Uterus (tissue), 3 donors: ENCODE measurements at regions not wholly inside any gene's neighbourhood (a gene's known extent, or its start where the extent isn't known, plus 50 kb on each side); places are given as distances from the start of the nearest gene placed in this dataset.

Experiments
- DNase-seq, 2 donors: peaks; one replicate each; pipeline ENCODE4 v3.0.0-alpha.2; 2019 to 2020
- H3K27ac ChIP-seq, 2 donors: fragments of 200-600 bp; sonication (generic); 1 replicate in 1 of 2; 2 replicates in 1 of 2; pipeline ENCODE4 v1.5.1; 2016 to 2018
- H3K27me3 ChIP-seq, 2 donors: fragments of 200-600 bp; sonication (generic); one replicate each; pipeline ENCODE4 v1.5.1; 2018 to 2019; ENCODE audit warnings: control low read depth in 1 of 2
- H3K36me3 ChIP-seq, 2 donors: fragments of 200-600 bp; sonication (generic); one replicate each; pipeline ENCODE4 v1.5.1; 2019; ENCODE audit warnings: control low read depth in 1 of 2
- H3K4me1 ChIP-seq, 2 donors: fragments of 200-600 bp; sonication (generic); one replicate each; pipeline ENCODE4 v1.5.1; 2018 to 2019; ENCODE audit warnings: control low read depth in 1 of 2
- H3K4me3 ChIP-seq, 2 donors: fragments of 200-600 bp; sonication (generic); 1 replicate in 1 of 2; 2 replicates in 1 of 2; pipeline ENCODE4 v1.5.1; 2018 to 2019; ENCODE audit warnings: mild to moderate bottlenecking in 1 of 2
- H3K9me3 ChIP-seq, 2 donors: fragments of 200-600 bp; sonication (generic); one replicate each; pipeline ENCODE4 v1.5.1; 2019; ENCODE audit warnings: control low read depth in 1 of 2
- CTCF ChIP-seq, 4 experiments: fragments of 200-600 bp in 2 of 4; fragments of 450-650 bp in 2 of 4; sonication (generic) in 2 of 4; IDR thresholded peaks; one replicate each; pipeline ENCODE4 v1.5.1; 2016 to 2019; ENCODE audit warnings: antibody characterized with exemption in 4 of 4, mild to moderate bottlenecking in 2 of 4, moderate library complexity in 1 of 4
- POLR2A ChIP-seq, 2 donors: fragments of 450-650 bp; IDR thresholded peaks; one replicate each; pipeline ENCODE4 v1.6.1; 2016; ENCODE audit warnings: antibody characterized with exemption in 2 of 2, mild to moderate bottlenecking in 1 of 2, moderate library complexity in 1 of 2
- intact Hi-C: fragments of 100-400 bp; cut with DNase I; formaldehyde crosslinking; loops from one replicate; pipeline ENCODE4 v1.15.1; 2023; ENCODE audit warnings: low total_unique reads
- donor health status: DM: yes; HTN: yes; CAD: no.

DNA sequence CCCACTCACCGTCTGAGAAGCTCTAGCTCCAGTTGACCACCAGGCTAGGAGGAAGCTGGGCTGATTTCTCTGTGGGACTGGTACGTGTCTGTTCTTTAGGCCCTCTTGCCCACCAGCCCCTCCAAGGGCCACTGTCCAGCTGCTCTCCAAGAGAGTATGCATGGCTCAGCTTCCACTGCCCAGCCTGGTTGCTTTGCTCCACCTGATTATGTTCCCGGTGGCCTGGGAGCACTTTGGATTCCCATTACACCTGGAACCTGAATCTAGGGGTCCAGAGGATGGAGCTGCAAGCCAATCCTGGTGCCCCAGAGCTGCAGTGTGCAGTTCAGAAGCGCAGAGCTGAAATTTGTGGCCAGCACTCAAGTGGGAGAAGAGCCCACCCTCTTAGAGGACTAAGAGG lies 402.1 kb upstream of the CNTN6 start:
- Histone ChIP-seq H3K4me3 (no peak overlapping the region), H3K36me3 (no peaks in the 10 kb centered on the region), H3K27me3 (no peaks in the 10 kb centered on the region), H3K9me3 (no peaks in the 10 kb centered on the region), H3K27ac (no peak overlapping the region), H3K4me1 (no peaks in the 10 kb centered on the region)
- TF ChIP-seq POLR2A (IDR thresholded peaks at IDR 0.05) (no peak), CTCF (IDR thresholded peaks at IDR 0.05) (no peak)
- no peak for DNase-seq
- intact Hi-C loops: no loop called here

DNA sequence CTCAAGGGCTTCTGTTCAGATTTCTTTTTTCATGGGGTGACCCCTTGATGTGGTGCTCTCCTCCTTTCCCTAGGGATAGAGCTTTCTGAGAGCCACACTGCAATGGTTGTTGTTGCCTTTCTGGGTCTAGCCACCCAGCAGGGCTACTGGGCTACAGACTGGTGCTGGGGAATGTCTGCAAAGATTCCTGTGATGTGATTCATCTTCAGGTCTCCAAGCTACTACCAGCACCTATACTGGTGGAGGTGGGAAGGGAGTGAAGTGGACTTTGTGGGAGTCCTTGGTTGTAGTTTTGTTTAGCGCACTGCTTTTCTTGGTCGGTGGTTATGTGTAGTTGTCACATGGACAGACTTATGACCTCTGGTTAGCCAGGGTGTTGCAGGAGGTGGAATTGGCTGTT lies 392.3 kb upstream of the CNTN6 start:
- no peaks in the 10 kb centered on the region for H3K36me3 ChIP-seq
- DNase-seq: no peak
- no peak overlapping the region for H3K4me3 ChIP-seq
- no peak for TF ChIP-seq CTCF (IDR thresholded peaks at IDR 0.05)
- TF ChIP-seq POLR2A (IDR thresholded peaks at IDR 0.05): no peak
- H3K4me1 ChIP-seq: no peaks in the 10 kb centered on the region
- H3K9me3 ChIP-seq: no peaks in the 10 kb centered on the region
- no peak overlapping the region for H3K27ac ChIP-seq
- intact Hi-C loops: no loop called here
- H3K27me3 ChIP-seq: no peaks in the 10 kb centered on the region

- TF ChIP-seq POLR2A (IDR thresholded peaks at IDR 0.05) (no peak), CTCF (IDR thresholded peaks at IDR 0.05) (no peak)
- no peak for DNase-seq
- no peak overlapping the region for H3K4me3 ChIP-seq
- intact Hi-C loops: no loop called here
- H3K27ac ChIP-seq: no peak overlapping the region
- H3K9me3 ChIP-seq: no peaks in the 10 kb centered on the region
- H3K27me3 ChIP-seq: no peaks in the 10 kb centered on the region
- H3K36me3 ChIP-seq: no peaks in the 10 kb centered on the region
- no peaks in the 10 kb centered on the region for H3K4me1 ChIP-seq
These were observed 385.8 kb upstream of the CNTN6 start for GRCh38 chr3:707041-707440.

DNA sequence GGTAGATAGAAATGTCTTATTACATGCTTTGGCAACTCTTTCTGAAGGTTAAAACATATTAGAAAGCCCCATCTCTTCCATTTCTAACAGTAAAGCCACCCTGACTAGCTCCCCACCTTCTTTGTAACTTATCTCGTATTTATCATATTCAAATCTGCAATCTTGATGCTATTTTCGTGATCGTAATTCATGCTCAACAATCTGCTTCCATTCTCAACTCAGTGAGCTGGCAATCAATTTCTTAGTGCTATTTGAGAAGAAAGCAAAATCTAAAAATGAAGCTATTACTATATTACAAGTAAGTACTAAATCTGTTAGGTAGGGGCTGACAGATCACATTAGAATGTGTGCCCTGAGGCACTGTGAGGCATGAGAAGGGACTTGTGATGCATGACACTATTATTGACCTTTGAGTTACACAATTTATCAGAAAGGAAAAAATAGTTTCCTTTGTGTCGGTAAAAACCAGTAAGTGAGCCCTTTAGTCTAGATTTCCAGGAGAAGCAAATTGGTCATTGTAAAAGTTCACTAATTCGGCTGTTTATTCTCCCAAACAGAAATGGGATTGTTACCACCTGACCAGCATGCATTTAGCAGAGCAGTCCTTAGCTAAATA lies 379.7 kb upstream of the CNTN6 start:
- Histone ChIP-seq H3K4me1 (no peaks in the 10 kb centered on the region), H3K27me3 (no peaks in the 10 kb centered on the region), H3K36me3 (no peaks in the 10 kb centered on the region), H3K9me3 (no peaks in the 10 kb centered on the region), H3K27ac (no peak overlapping the region), H3K4me3 (no peak overlapping the region)
- intact Hi-C loops: no loop called here
- no peak for DNase-seq
- no peak for TF ChIP-seq POLR2A (IDR thresholded peaks at IDR 0.05)

DNA sequence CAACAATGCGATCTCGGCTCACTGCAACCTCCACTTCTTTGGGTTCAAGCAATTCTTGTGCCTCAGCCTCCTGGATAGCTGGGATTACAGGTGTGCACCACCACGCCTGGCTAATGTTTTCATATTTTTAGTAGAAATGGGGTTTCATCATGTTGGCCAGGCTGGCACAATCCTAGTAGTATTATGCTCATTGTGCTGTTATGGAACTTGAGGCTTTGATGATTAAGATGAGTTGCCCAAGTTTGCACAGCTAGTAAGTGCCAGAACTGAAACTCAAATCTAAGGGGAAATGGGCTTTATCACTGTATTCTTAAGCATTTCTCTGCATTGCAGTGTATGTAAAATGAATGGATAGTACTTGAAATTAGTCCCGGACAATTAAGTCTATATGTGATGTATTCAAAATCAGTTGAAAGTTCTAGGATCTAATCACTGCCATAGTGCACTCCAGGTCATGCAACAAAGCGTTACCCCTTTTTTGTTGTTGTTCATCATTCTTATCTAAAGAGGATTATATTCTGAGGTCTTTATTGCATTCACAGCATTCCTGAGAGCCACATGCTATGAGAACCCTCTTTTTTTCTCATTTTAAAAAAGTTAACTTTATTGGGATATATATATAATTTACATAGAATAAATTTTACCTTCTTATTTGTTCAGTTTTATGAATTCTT lies 378.7 kb upstream of the CNTN6 start:
- Histone ChIP-seq H3K27ac (no peak overlapping the region), H3K27me3 (no peaks in the 10 kb centered on the region), H3K9me3 (no peaks in the 10 kb centered on the region), H3K4me1 (no peaks in the 10 kb centered on the region), H3K36me3 (no peaks in the 10 kb centered on the region), H3K4me3 (no peak overlapping the region)
- intact Hi-C loops: no loop called here
- TF ChIP-seq CTCF (IDR thresholded peaks at IDR 0.05) (no peak), POLR2A (IDR thresholded peaks at IDR 0.05) (no peak)
- DNase-seq: no peak
